ENCODE measurements at regions not wholly inside any gene's neighbourhood (a gene's known extent, or its start where the extent isn't known, plus 50 kb on each side); places are given as distances from the start of the nearest gene placed in this dataset.
"Not testable (repeated sequence)": the region's sequence is repeated elsewhere in the genome, so short reads cannot be mapped to it uniquely, and the experiment has no call there.

DNA sequence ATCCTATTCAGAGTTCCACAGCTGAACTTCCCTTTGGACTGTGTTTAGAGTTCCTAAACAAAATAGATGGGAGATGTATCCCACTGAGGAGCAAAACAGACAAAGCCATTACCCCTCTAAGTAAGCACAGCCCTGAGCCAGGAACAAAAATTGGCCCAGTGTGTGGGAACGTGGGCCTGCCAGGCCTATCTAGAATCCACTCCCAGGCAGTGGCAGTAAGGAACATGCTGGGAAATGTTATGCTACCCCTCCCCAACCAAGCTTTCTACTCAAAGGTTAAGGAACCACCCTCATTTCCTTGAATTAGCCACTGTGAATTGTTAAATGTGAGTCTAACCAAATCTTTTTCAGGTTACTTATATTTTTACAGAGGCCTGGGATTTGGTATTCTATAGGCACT is 405.1 kb upstream of the PTGER4 start:
- DNase-seq = no peak

GRCh38 chr5:40273936-40274335 is 405.8 kb upstream of the PTGER4 start:
- no peak for DNase-seq

DNA sequence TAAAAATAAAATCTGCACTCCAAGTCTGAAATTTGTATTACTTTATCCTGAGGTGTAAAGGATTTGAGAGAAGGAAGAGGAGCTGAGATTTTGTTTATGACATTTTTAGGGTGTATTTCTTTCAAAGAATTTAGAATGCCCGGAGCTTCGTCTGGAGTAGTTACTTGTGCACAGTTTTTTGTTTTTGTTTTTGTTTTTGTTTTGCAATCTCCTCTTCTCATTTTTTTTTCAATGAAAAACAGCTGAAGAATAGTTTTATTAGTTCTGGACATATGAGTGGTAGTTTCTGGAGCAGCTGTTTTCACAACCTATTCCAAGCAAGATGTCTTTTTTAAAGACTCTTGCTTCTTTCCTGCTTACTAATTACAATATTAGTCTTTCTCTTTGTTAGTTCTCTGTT is 408.2 kb upstream of the PTGER4 start:
- DNase-seq = no peak

DNA sequence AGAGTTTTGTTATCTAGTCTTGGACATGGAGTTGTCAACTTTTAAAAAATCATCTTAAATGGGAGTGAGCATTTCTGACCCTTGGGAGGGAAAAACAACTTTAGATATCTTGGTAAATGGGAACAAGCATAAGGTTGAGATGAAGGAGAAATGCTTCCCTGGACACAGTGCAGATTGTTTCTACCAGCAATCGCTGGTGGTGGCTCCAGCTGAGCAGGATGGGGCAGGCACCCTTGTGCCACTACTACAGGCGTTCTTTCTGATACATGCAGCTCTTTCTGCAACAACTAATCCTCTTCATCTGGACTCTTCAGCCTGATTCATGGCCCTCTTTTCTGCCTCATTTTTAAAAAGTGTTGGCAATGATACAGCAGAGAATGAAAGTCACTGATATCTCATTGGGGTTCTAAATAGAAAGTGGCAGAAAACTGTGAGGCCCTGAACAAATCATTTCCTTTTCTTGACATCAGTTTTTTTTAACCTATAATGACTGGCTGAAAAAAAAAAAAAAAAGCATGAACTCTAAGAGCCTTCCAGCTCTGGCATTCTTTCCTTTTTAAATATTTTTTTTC is 409.4 kb upstream of the PTGER4 start:
- no peak for DNase-seq

DNA sequence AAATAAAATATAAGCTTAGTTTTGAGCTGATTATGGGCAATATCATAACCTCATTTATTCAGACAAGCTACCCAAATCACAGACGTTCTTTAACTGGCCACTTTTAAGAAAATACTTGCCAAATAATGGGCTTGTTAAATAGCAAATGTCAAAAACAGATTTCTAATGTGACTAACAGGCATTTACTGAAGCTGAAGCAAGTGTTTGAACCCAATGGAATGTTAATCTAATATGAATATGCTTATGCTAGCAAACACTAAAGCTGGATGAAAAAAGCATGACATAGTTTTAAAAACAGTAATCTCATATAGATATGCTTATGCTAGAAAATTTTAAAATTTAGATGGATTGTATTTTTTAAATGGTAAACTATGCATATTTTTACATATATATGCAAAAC is 411.6 kb upstream of the PTGER4 start:
- no peak for DNase-seq

- no peak for DNase-seq
Observed at GRCh38 chr5:40266952-40267351, 412.8 kb upstream of the PTGER4 start.

DNA sequence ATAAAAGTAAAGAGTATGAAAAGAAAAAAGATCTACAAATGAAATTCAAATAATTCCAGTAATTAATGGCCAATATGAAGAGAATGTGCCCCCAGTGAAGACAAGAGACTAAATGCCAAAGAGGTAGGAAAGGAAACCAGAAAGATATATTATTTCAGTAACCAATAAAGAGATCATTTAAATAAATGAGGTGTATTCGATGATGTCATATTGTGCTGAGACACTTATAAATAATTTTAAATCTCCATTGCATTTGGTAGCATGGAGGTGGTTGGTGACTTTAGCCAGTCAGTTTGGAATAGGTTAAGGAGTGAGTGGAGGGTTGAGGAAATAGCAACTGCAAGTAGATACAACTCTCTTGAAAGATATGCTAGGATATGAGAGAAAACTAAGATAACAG is 417.7 kb upstream of the PTGER4 start:
- no peak for DNase-seq

- DNase-seq = no peak
Observed at GRCh38 chr5:40260361-40260760, 419.4 kb upstream of the PTGER4 start.

DNA sequence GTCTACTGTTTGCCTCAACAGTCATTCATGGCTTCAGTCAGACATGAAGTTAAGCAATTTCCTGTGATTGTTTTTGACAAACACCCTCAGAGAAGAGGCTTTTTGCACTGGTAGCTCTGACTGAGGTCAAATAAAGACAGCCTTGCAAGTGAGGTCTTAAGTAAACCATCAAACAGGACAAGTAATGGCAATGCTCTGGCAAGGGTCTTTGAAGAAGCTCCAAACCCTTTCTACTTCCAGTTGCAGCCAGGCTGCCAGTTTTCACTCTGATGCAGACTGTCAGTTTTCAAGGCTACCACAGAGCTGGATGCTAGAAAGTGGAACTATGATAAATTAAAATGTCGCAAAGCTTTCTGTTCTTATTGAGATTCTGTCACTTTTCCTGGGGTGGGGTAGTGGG is 421.5 kb upstream of the PTGER4 start:
- no peak for DNase-seq

- no peak for DNase-seq
Observed at GRCh38 chr5:40240671-40241070, 439.0 kb upstream of the PTGER4 start.

DNA sequence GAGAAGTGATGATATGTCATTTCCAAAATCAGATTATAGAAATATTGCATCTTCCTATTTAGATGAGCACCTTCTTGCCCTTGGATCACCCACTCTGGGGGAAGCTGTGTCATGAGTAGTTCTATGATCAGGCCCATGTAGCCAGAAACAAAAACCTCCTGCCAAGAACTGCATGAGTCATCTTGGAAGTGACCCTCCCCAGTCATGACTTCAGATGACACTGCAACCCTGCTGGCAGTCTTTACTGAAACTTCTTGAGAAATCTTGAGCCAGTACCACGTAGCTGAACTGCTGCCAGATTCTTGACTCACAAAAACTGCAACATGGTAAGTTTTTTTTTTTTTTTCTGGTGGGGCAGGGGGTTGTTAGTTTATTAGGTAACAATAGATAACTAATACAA is 439.6 kb upstream of the PTGER4 start:
- no peak for DNase-seq

GRCh38 chr5:40238066-40238745 is 441.5 kb upstream of the PTGER4 start:
- DNase-seq = no peak

- DNase-seq = no peak
Observed at GRCh38 chr5:40235471-40236400, 444.0 kb upstream of the PTGER4 start.

GRCh38 chr5:40233268-40233667 is 446.4 kb upstream of the PTGER4 start:
- no peak for DNase-seq

DNA sequence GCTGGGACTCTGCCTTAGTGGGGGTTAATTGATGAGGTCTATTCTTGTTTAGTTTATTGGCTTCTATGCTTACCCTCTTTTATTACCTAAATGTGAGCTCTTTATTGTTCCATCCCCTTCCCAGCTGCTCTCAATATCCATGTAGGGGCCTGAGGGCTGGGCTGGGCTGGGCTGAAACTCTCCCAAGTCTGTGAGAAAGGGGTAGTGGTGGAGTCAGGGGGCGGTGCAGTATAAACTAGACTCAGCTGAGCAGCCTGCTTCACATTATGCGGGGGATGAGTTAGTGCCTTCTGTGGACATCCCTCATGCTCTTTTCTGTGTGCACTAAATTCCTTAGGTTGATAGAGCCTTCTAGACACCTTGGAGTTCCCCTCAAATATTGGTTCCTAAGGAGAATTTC is 451.8 kb upstream of the PTGER4 start:
- no peak for DNase-seq

DNA sequence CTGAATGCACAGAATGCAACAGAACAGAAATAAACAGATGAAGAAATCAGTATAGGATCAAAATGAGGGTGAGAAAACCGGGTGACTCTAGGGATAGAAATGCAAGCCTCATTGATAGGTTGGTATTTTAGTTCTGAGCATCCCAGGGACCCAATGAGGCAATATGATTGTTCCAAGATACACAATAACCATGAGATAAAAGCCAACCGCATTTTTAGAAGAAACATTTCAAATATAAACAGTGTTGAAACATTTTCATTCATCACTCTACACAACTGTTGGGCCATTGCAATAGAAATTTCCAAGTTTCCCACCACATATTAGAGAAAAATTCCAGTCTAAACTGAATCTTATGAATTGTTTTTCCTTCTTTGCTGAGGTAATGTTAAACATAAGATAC is 452.3 kb upstream of the PTGER4 start:
- DNase-seq = no peak

GRCh38 chr5:40226906-40227305 is 452.8 kb upstream of the PTGER4 start:
- DNase-seq = no peak

DNA sequence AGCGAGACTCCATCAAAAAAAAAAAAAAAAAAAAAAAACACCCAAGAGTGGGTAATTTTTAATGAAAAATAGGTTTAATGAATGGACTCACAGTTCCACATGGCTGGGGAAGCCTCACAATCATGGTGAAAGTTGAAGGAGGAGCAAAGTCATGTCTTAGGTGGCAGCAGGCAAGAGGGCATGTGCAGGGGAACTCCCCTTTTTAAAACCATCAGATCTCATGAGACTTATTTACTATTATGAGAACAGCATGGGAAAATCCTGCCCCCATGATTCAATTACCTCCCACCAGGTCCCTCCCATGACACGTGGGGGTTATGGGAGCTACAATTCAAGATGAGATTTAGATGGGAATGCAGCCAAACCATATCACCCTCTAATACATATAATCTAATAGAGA is 454.6 kb upstream of the PTGER4 start:
- DNase-seq = not testable (repeated sequence)

- no peak for DNase-seq
Observed at GRCh38 chr5:40224421-40224820, 455.3 kb upstream of the PTGER4 start.

DNA sequence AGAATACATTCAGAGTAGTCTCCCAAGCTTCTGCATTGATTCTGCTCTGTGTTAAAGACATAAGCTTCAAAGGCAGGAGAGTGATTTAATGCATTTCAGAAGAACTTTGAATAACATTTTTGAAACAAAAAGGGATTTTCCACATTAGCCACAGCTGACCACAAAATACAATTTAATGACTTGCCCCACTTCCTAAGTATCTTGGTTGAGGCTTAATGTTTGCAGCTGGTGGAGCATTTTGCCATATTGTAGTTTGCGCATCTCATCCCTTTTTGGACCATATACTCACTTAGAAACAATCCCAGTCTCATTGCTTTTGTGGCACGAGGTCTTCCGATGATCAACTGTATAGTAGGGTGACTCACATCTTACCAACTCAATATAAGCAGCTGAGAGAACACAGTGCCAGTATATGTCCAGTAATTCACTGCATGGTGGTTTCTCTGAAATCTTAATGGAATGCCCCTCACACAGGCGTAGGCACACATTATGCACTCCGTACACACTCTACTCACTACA is 455.8 kb upstream of the PTGER4 start:
- no peak for DNase-seq

- no peak for DNase-seq
Observed at GRCh38 chr5:40221796-40222195, 457.9 kb upstream of the PTGER4 start.

GRCh38 chr5:40221255-40221654 is 458.5 kb upstream of the PTGER4 start:
- DNase-seq = no peak

DNA sequence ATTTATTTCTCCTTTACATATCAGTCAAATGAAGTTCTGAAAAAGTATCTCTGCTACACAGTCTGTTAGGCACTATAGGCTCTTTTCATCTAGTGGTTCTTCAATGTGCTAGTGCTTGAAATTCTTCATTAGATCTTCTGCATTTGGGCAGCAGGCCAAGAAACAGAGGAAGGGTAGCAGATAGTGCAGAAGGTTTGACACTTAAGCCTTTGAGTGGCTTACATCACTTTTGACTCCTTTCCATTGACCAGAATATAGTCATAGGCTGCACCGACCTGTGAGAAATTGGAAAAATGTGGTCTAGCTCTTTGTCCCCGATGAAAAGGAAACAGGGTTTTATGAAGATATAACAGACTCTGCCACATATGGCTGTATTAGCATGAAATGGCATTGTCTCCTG is 459.5 kb upstream of the PTGER4 start:
- DNase-seq = no peak

GRCh38 chr5:40217553-40217952 is 462.2 kb upstream of the PTGER4 start:
- DNase-seq = no peak
